A673 (cell line): ENCODE measurements at regions not wholly inside any gene's neighbourhood (a gene's known extent, or its start where the extent isn't known, plus 50 kb on each side); places are given as distances from the start of the nearest gene placed in this dataset.

Experiments used
- CTCF ChIP-seq: fragments of 300-800, 200-600 bp; sonication (generic); conservative IDR thresholded peaks from 2 replicates; pipeline ENCODE4 v1.5.1; 2017; ENCODE audit warnings: low read depth, mild to moderate bottlenecking, antibody characterized with exemption, low read length, moderate library complexity, mixed read lengths
- EZH2 ChIP-seq: fragments of 200-600 bp; sonication (generic); IDR thresholded peaks from 2 replicates; pipeline ENCODE4 v1.6.1; 2017; ENCODE audit warnings: borderline replicate concordance, low read depth, mild to moderate bottlenecking, mixed read lengths, antibody characterized with exemption, low read length; ENCODE audit not compliant: poor library complexity, severe bottlenecking

GRCh38 chr12:124680863-124681778 lies 113.7 kb upstream of the NCOR2 start:
- no peak for TF ChIP-seq CTCF
- no peak for TF ChIP-seq EZH2
